HCT116 (cell line): ENCODE measurements at regions not wholly inside any gene's neighbourhood (a gene's known extent, or its start where the extent isn't known, plus 50 kb on each side); places are given as distances from the start of the nearest gene placed in this dataset.

Source experiments
- EZH2 ChIP-seq: fragments of 200-600 bp; sonication (generic); IDR thresholded peaks from 2 replicates; pipeline ENCODE4 v1.6.1; 2017; ENCODE audit warnings: antibody characterized with exemption, mixed run types
- EZH2phosphoT487 ChIP-seq: fragments of 200-600 bp; IDR thresholded peaks from 2 replicates; pipeline ENCODE4 v1.6.1; 2018; ENCODE audit warnings: antibody characterized with exemption, borderline replicate concordance
- JUND ChIP-seq: IDR thresholded peaks from 2 replicates; pipeline ENCODE4 v1.6.1; 2012
- POLR2A ChIP-seq: IDR thresholded peaks from 2 replicates; pipeline ENCODE4 v1.7.0; 2011; ENCODE audit warnings: borderline replicate concordance; ENCODE audit not compliant: insufficient read depth, insufficient read length; ENCODE audit errors: extremely low read depth
- POLR2AphosphoS5 ChIP-seq: IDR thresholded peaks from 2 replicates; pipeline ENCODE4 v1.6.1; 2011; ENCODE audit warnings: mild to moderate bottlenecking, low read depth, low read length, moderate library complexity
- RAD21 ChIP-seq: IDR thresholded peaks from 2 replicates; pipeline ENCODE4 v1.6.1; 2012; ENCODE audit warnings: low read depth, mild to moderate bottlenecking
- REST ChIP-seq: IDR thresholded peaks from 2 replicates; pipeline ENCODE4 v1.6.1; 2012; ENCODE audit warnings: low read depth
- SIN3A ChIP-seq: IDR thresholded peaks from 2 replicates; pipeline ENCODE4 v1.6.1; 2012; ENCODE audit warnings: low read depth
- TF ChIP-seq, protein P1 (sequence below), 3 experiments: fragments of 200-600 bp in 1 of 3; sonication (generic) in 1 of 3; IDR thresholded peaks in 2 of 3; conservative IDR thresholded peaks in 1 of 3; 2 replicates each; pipeline ENCODE4 v1.5.1; 2012 to 2017; ENCODE audit warnings: low read depth in 2 of 3, low read length in 2 of 3, antibody characterized with exemption in 1 of 3, borderline replicate concordance in 1 of 3, control low read depth in 1 of 3, mild to moderate bottlenecking in 1 of 3, mixed read lengths in 1 of 3, mixed run types in 1 of 3, moderate library complexity in 1 of 3; ENCODE audit not compliant: insufficient read depth in 1 of 3

DNA sequence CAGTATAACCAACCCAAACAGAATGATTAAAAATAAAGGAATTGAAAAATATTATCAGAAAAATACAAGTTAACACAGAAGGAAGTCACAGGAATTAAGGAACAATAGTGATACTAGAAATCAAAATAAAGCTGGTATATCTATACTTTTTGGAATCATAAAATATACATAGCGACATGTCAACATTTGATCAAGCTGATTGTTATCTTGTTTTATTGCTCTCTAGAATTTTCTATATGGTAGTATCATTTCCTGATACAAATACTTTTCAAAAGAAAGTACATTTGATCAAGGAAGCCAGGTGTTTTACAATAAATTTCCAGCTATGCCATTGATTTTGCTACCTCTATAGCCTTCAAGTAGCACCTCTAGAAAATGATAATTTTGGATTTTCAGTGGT, 489.5 kb upstream of the PKN2 start:
- TF ChIP-seq JUND: no peak
- no peak for TF ChIP-seq RAD21
- TF ChIP-seq POLR2A: no peak
- TF ChIP-seq, protein P1, sequence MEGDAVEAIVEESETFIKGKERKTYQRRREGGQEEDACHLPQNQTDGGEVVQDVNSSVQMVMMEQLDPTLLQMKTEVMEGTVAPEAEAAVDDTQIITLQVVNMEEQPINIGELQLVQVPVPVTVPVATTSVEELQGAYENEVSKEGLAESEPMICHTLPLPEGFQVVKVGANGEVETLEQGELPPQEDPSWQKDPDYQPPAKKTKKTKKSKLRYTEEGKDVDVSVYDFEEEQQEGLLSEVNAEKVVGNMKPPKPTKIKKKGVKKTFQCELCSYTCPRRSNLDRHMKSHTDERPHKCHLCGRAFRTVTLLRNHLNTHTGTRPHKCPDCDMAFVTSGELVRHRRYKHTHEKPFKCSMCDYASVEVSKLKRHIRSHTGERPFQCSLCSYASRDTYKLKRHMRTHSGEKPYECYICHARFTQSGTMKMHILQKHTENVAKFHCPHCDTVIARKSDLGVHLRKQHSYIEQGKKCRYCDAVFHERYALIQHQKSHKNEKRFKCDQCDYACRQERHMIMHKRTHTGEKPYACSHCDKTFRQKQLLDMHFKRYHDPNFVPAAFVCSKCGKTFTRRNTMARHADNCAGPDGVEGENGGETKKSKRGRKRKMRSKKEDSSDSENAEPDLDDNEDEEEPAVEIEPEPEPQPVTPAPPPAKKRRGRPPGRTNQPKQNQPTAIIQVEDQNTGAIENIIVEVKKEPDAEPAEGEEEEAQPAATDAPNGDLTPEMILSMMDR (IDR thresholded peaks at IDR 0.05 in 2 of 3, conservative IDR thresholded peaks at IDR 0.05 in 1 of 3; ENCODE audit: borderline replicate concordance in 1 of 3, insufficient read depth in 1 of 3, low read depth in 2 of 3, low read length in 2 of 3): no peak
- no peak for TF ChIP-seq EZH2
- no peak for TF ChIP-seq EZH2phosphoT487
- TF ChIP-seq SIN3A: no peak
- no peak for TF ChIP-seq REST
- TF ChIP-seq POLR2AphosphoS5: no peak
